ENCODE measurements at regions not wholly inside any gene's neighbourhood (a gene's known extent, or its start where the extent isn't known, plus 50 kb on each side); places are given as distances from the start of the nearest gene placed in this dataset.

GRCh38 chr7:46454816-46455215, 533.7 kb upstream of the IGFBP3 start:
- DNase-seq (no peak), ATAC-seq (no peak), FAIRE-seq (no peak)
- H3K9me3 ChIP-seq, result no peaks in the 10 kb centered on the region
- no peaks in the 10 kb centered on the region for H3K27me3 ChIP-seq
- no peaks in the 10 kb centered on the region for H3K36me3 ChIP-seq
- H3K27ac ChIP-seq, result no peak overlapping the region
- intact Hi-C loops (cut with DNase I), result no loop called here
- WGBS, 2 donors, result 69 to 79% methylated on average over 2 of the region's 2 CpGs
- no peaks in the 10 kb centered on the region for H3K4me1 ChIP-seq
- no peak for TF ChIP-seq CTCF (IDR thresholded peaks at IDR 0.05)
- no peak overlapping the region for H3K4me3 ChIP-seq

GRCh38 chr7:46452561-46453135, 531.6 kb upstream of the IGFBP3 start:
- DNase-seq, result no peak
- TF ChIP-seq CTCF (IDR thresholded peaks at IDR 0.05), result no peak
- Histone ChIP-seq H3K4me3 (no peak overlapping the region), H3K36me3 (no peaks in the 10 kb centered on the region), H3K27ac (no peak overlapping the region), H3K9me3 (no peaks in the 10 kb centered on the region), H3K27me3 (no peaks in the 10 kb centered on the region), H3K4me1 (no peaks in the 10 kb centered on the region)
- 63 to 73% methylated on average over 1 of the region's 1 CpG for WGBS, 2 donors
- intact Hi-C loops (cut with DNase I), result no loop called here
- ATAC-seq, result no peak
- no peak for FAIRE-seq

- intact Hi-C loops (cut with DNase I), result no loop called here
- no peaks in the 10 kb centered on the region for H3K4me1 ChIP-seq
- no peaks in the 10 kb centered on the region for H3K36me3 ChIP-seq
- H3K27me3 ChIP-seq, result no peaks in the 10 kb centered on the region
- no peak for ATAC-seq
- H3K27ac ChIP-seq, result no peak overlapping the region
- H3K9me3 ChIP-seq, result no peaks in the 10 kb centered on the region
- no peak overlapping the region for H3K4me3 ChIP-seq
- no peak for TF ChIP-seq CTCF (IDR thresholded peaks at IDR 0.05)
- no peak for DNase-seq
- no peak for FAIRE-seq
These were observed 530.8 kb upstream of the IGFBP3 start for GRCh38 chr7:46451846-46452245.

- Histone ChIP-seq H3K4me1 (no peaks in the 10 kb centered on the region), H3K27me3 (no peaks in the 10 kb centered on the region), H3K27ac (no peak overlapping the region), H3K4me3 (no peak overlapping the region), H3K36me3 (no peaks in the 10 kb centered on the region), H3K9me3 (no peaks in the 10 kb centered on the region)
- ATAC-seq (no peak), DNase-seq (no peak), FAIRE-seq (no peak)
- intact Hi-C loops (cut with DNase I), result no loop called here
- no peak for TF ChIP-seq CTCF (IDR thresholded peaks at IDR 0.05)
These were observed 529.8 kb upstream of the IGFBP3 start for GRCh38 chr7:46450886-46451285.

- no peak for TF ChIP-seq CTCF (IDR thresholded peaks at IDR 0.05)
- H3K27ac ChIP-seq, result no peak overlapping the region
- FAIRE-seq (no peak), ATAC-seq (no peak), DNase-seq (no peak)
- intact Hi-C loops (cut with DNase I), result no loop called here
- no peaks in the 10 kb centered on the region for H3K27me3 ChIP-seq
- H3K4me1 ChIP-seq, result no peaks in the 10 kb centered on the region
- no peaks in the 10 kb centered on the region for H3K36me3 ChIP-seq
- 84 to 87% methylated on average over 2 of the region's 2 CpGs for WGBS, 2 donors
- no peak overlapping the region for H3K4me3 ChIP-seq
- H3K9me3 ChIP-seq, result no peaks in the 10 kb centered on the region
These were observed 529.4 kb upstream of the IGFBP3 start for GRCh38 chr7:46450425-46450824.
